Occipital lobe (tissue), 1 donor: ENCODE measurements at regions not wholly inside any gene's neighbourhood (a gene's known extent, or its start where the extent isn't known, plus 50 kb on each side); places are given as distances from the start of the nearest gene placed in this dataset.

Source experiments
- DNase-seq: peaks from one replicate; lab custom pipeline; 2025; lab: John Stamatoyannopoulos, UW

- DNase-seq = no peak
Observed at GRCh38 chr3:194218646-194219453, 82.9 kb downstream of the HES1 start.

GRCh38 chr3:194219826-194220410, 84.0 kb downstream of the HES1 start:
- DNase-seq = no peak

GRCh38 chr3:194220901-194221326, 85.0 kb downstream of the HES1 start:
- DNase-seq = no peak

- DNase-seq = no peak
Observed at GRCh38 chr3:194221336-194221735, 85.4 kb downstream of the HES1 start.

GRCh38 chr3:194223951-194224350, 88.0 kb downstream of the HES1 start:
- DNase-seq = no peak

GRCh38 chr3:194224471-194225417, 88.8 kb downstream of the HES1 start:
- no peak for DNase-seq

- DNase-seq = no peak
Observed at GRCh38 chr3:194225418-194225812, 89.5 kb downstream of the HES1 start.

GRCh38 chr3:194225988-194226663, 90.2 kb downstream of the HES1 start:
- DNase-seq = no peak

- DNase-seq = no peak
Observed at GRCh38 chr3:194231929-194232832, 96.2 kb downstream of the HES1 start.

GRCh38 chr3:194233150-194233549, 97.2 kb downstream of the HES1 start:
- no peak for DNase-seq

- no peak for DNase-seq
Observed at GRCh38 chr3:194235160-194235559, 99.2 kb downstream of the HES1 start.

- no peak for DNase-seq
Observed at GRCh38 chr3:194237110-194237509, 101.2 kb downstream of the HES1 start.

GRCh38 chr3:194240766-194241165, 104.8 kb downstream of the HES1 start:
- DNase-seq = no peak

GRCh38 chr3:194243172-194243837, 107.4 kb downstream of the HES1 start:
- DNase-seq = no peak

GRCh38 chr3:194244167-194244566, 107.0 kb downstream of the CPN2 start:
- DNase-seq = no peak

GRCh38 chr3:194245474-194245873, 105.7 kb downstream of the CPN2 start:
- DNase-seq = no peak

GRCh38 chr3:194245975-194246561, 105.1 kb downstream of the CPN2 start:
- no peak for DNase-seq

GRCh38 chr3:194246709-194247349, 104.3 kb downstream of the CPN2 start:
- no peak for DNase-seq

GRCh38 chr3:194247350-194247740, 103.8 kb downstream of the CPN2 start:
- no peak for DNase-seq
